ENCODE measurements at regions not wholly inside any gene's neighbourhood (a gene's known extent, or its start where the extent isn't known, plus 50 kb on each side); places are given as distances from the start of the nearest gene placed in this dataset.
"Not testable (repeated sequence)": the region's sequence is repeated elsewhere in the genome, so short reads cannot be mapped to it uniquely, and the experiment has no call there.

- in situ Hi-C loops (cut with HindIII; ENCODE audit: low sequenced_read_pairs), result no loop called here
Observed at GRCh38 chr11:86150847-86151173, 81.9 kb upstream of the PICALM start.

GRCh38 chr11:86149792-86150191 is 80.9 kb upstream of the PICALM start:
- DNase-seq (ENCODE audit: low read depth), result no peak
- no peak for TF ChIP-seq CTCF (IDR thresholded peaks at IDR 0.05; ENCODE audit: low read depth, low read length, missing control alignments)
- no peak overlapping the region for H3K4me3 ChIP-seq (ENCODE audit: low read depth, low read length)
- in situ Hi-C loops (cut with HindIII; ENCODE audit: low sequenced_read_pairs), result loop anchor here (5.0 kb wide), 1 partner anchor 82 kb away; the partner anchor contains the start of gene PICALM

More at GRCh38 chr11:86150847-86151173, 81.9 kb upstream of the PICALM start:
- TF ChIP-seq CTCF (IDR thresholded peaks at IDR 0.05; ENCODE audit: low read depth, low read length, missing control alignments), result no peak
- no peak for DNase-seq (ENCODE audit: low read depth)
- H3K4me3 ChIP-seq (ENCODE audit: low read depth, low read length), result no peak overlapping the region

DNA sequence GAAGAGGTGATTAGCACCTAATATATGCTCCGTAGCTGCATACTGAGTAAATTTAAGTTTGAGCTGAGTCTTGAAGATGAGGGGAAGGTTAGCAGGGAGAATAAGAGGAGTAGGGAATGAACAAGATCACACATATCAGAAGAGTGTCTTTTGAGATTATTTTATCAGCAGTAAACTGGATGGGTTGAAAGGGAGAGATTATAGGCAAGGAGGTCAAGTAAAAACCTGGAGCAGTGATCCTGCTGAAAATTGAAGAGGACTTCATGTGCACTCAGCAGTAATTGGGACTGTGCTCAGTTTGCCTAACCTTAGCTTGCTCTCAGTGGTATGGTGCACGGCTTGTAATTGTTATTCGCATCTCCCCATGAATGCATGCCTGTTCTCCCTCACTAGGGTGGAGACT is 79.5 kb upstream of the PICALM start:
- in situ Hi-C loops (cut with HindIII; ENCODE audit: low sequenced_read_pairs), result loop anchor here (5.0 kb wide), 1 partner anchor 81 kb away; the partner anchor contains the start of gene PICALM
- no peak overlapping the region for H3K4me3 ChIP-seq (ENCODE audit: low read depth, low read length)
- no peak for DNase-seq (ENCODE audit: low read depth)
- no peak for TF ChIP-seq CTCF (IDR thresholded peaks at IDR 0.05; ENCODE audit: low read depth, low read length, missing control alignments)

DNA sequence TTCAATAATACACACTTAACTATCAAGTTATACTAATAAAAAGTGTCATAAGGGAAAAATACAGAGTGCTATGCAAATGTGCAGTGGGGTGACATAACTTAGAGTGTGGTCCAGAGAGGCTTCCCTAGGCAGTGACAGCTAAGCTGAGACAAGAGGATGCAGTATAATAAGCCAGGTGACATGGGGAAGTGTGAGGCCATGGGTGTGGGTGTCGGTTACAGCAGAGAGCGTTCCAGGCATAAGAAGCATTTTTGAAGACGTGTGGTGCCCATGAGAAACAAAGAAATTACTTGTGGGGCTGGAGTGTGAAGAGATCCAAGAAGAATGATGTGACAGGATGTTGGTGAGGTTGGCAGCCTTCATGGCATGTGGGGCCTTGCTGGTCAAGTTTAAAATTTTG is 78.1 kb upstream of the PICALM start:
- no peak for DNase-seq (ENCODE audit: low read depth)
- TF ChIP-seq CTCF (IDR thresholded peaks at IDR 0.05; ENCODE audit: low read depth, low read length, missing control alignments), result no peak
- no peak overlapping the region for H3K4me3 ChIP-seq (ENCODE audit: low read depth, low read length)
- in situ Hi-C loops (cut with HindIII; ENCODE audit: low sequenced_read_pairs), result loop anchor here (5.0 kb wide), 1 partner anchor 80 kb away; the partner anchor contains the start of gene PICALM

DNA sequence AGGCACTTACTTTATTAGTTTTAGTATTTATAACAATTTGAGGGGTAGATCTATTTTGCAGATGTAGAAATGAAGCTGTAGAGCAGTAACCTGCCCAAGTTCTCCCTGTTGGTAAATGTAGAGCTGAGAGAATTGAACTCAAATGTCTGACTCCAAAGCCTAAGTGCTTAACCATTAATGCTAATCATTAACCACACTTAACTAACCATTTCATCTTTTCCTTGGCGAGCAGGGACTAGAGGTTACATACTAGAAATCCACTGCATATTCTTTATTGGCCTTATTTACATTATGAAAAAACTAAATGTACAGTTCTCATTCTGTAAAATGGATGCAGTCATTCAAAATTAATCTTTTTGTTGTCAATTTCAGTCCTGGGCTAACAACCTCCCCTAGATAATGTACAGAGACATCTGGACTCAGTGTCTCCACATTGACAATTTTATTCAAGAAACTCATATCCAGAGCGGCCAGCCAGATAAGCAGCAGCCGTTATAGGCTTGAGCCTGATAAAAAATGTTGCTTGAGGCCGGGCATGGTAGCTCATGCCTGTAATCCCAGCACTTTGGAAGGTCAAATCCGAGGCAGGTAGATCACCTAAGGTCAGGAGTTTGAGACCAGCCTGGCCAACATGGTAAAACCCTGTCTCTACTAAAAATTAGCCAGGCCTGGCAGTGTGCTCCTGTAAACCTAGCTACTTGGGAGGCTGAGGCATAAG is 76.7 kb upstream of the PICALM start:
- no peak for DNase-seq (ENCODE audit: low read depth)
- in situ Hi-C loops (cut with HindIII; ENCODE audit: low sequenced_read_pairs), result loop anchor here (5.0 kb wide), 1 partner anchor 78 kb away; the partner anchor contains the start of gene PICALM
- no peak for TF ChIP-seq CTCF (IDR thresholded peaks at IDR 0.05; ENCODE audit: low read depth, low read length, missing control alignments)
- no peak overlapping the region for H3K4me3 ChIP-seq (ENCODE audit: low read depth, low read length)

GRCh38 chr11:86144846-86145245 is 76.0 kb upstream of the PICALM start:
- no peak for TF ChIP-seq CTCF (IDR thresholded peaks at IDR 0.05; ENCODE audit: low read depth, low read length, missing control alignments)
- DNase-seq (ENCODE audit: low read depth), result no peak
- no peak overlapping the region for H3K4me3 ChIP-seq (ENCODE audit: low read depth, low read length)
- in situ Hi-C loops (cut with HindIII; ENCODE audit: low sequenced_read_pairs), result loop anchor here (5.0 kb wide), 1 partner anchor 78 kb away; the partner anchor contains the start of gene PICALM

DNA sequence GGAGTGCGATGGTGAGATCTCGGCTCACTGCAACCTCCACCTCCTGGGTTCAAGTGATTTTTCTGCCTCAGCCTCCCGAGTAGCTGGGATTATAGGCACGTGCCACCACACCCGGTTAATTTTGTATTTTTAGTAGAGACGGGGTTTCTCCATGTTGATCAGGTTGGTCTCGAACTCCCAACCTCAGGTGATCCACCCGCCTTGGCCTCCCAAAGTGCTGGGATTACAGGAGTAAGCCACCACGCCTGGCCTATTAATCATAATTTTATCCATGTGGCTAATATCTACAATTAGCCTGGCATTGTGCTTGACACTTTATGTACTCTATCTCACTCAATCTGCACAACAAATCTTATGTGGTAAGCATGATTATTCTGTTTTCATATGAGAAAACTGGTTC is 75.2 kb upstream of the PICALM start:
- H3K4me3 ChIP-seq (ENCODE audit: low read depth, low read length); in situ Hi-C loops (cut with HindIII; ENCODE audit: low sequenced_read_pairs); DNase-seq (ENCODE audit: low read depth): not testable (repeated sequence)
